ENCODE measurements at regions not wholly inside any gene's neighbourhood (a gene's known extent, or its start where the extent isn't known, plus 50 kb on each side); places are given as distances from the start of the nearest gene placed in this dataset.

GRCh38 chr1:80036690-80037432 lies 1030.3 kb upstream of the ADGRL4 start:
- H3K36me3 ChIP-seq = no peaks in the 10 kb centered on the region
- H3K4me1 ChIP-seq = peaks cover 0 to 5% (median 0%) of the 10 kb centered on the region in 4 donors
- H3K9me3 ChIP-seq = no peaks in the 10 kb centered on the region
- no peak overlapping the region for H3K27ac ChIP-seq
- intact Hi-C loops (cut with DNase I; ENCODE audit: low total_unique reads) = no loop called here
- no peak for TF ChIP-seq CTCF (IDR thresholded peaks at IDR 0.05)
- DNase-seq = no peak
- no peaks in the 10 kb centered on the region for H3K27me3 ChIP-seq
- H3K4me3 ChIP-seq = no peak overlapping the region

- no peak for TF ChIP-seq CTCF (IDR thresholded peaks at IDR 0.05)
- no peaks in the 10 kb centered on the region for H3K36me3 ChIP-seq
- no peaks in the 10 kb centered on the region for H3K27me3 ChIP-seq
- no peaks in the 10 kb centered on the region for H3K9me3 ChIP-seq
- intact Hi-C loops (cut with DNase I; ENCODE audit: low total_unique reads) = no loop called here
- H3K27ac ChIP-seq = no peak overlapping the region
- DNase-seq = no peak
- H3K4me1 ChIP-seq = no peaks in the 10 kb centered on the region
- H3K4me3 ChIP-seq = no peak overlapping the region
Measured at GRCh38 chr1:80023358-80023757, 1016.8 kb upstream of the ADGRL4 start.

GRCh38 chr1:80021891-80022290 lies 1015.4 kb upstream of the ADGRL4 start:
- Histone ChIP-seq H3K4me3 (no peak overlapping the region), H3K27me3 (no peaks in the 10 kb centered on the region), H3K27ac (no peak overlapping the region), H3K36me3 (no peaks in the 10 kb centered on the region), H3K4me1 (no peaks in the 10 kb centered on the region), H3K9me3 (no peaks in the 10 kb centered on the region)
- no peak for DNase-seq
- no peak for TF ChIP-seq CTCF (IDR thresholded peaks at IDR 0.05)
- intact Hi-C loops (cut with DNase I; ENCODE audit: low total_unique reads) = no loop called here

GRCh38 chr1:80018348-80018747 lies 1011.8 kb upstream of the ADGRL4 start:
- no peak overlapping the region for H3K4me3 ChIP-seq
- intact Hi-C loops (cut with DNase I; ENCODE audit: low total_unique reads) = no loop called here
- no peaks in the 10 kb centered on the region for H3K4me1 ChIP-seq
- no peaks in the 10 kb centered on the region for H3K36me3 ChIP-seq
- no peak overlapping the region for H3K27ac ChIP-seq
- H3K27me3 ChIP-seq = no peaks in the 10 kb centered on the region
- TF ChIP-seq CTCF (IDR thresholded peaks at IDR 0.05) = no peak
- H3K9me3 ChIP-seq = no peaks in the 10 kb centered on the region
- DNase-seq = no peak

- no peak for TF ChIP-seq CTCF (IDR thresholded peaks at IDR 0.05)
- Histone ChIP-seq H3K4me3 (no peak overlapping the region), H3K27ac (no peak overlapping the region), H3K27me3 (no peaks in the 10 kb centered on the region), H3K4me1 (no peaks in the 10 kb centered on the region), H3K9me3 (no peaks in the 10 kb centered on the region), H3K36me3 (no peaks in the 10 kb centered on the region)
- DNase-seq = no peak
- intact Hi-C loops (cut with DNase I; ENCODE audit: low total_unique reads) = no loop called here
Measured at GRCh38 chr1:80008934-80009333, 1002.4 kb upstream of the ADGRL4 start.

DNA sequence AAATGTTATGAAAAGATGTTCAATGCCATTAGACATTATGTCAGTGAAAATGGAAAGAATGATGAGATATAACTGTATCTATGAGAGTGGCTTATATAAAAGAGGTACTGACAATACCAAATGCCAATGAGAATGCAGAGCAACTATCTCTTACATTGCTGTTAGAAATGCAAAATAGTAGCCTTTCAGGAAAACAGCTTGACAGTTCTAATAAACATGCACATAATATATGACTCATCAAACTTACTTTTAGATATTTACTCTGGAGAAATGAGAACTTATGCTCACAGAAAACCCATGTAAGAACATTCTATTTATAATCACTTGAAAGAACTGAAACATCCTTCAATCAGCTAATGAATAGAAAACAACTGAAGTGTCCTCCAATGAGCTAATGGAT lies 996.7 kb upstream of the ADGRL4 start:
- Histone ChIP-seq H3K4me1 (no peaks in the 10 kb centered on the region), H3K27me3 (no peaks in the 10 kb centered on the region), H3K4me3 (no peak overlapping the region), H3K9me3 (no peaks in the 10 kb centered on the region), H3K27ac (no peak overlapping the region), H3K36me3 (no peaks in the 10 kb centered on the region)
- TF ChIP-seq CTCF (IDR thresholded peaks at IDR 0.05) = no peak
- no peak for DNase-seq
- intact Hi-C loops (cut with DNase I; ENCODE audit: low total_unique reads) = no loop called here

Data from tibial artery (tissue), 4 donors.